Lung (tissue), 11 donors: ENCODE measurements at regions not wholly inside any gene's neighbourhood (a gene's known extent, or its start where the extent isn't known, plus 50 kb on each side); places are given as distances from the start of the nearest gene placed in this dataset.

Experiments used
- ATAC-seq: fragments of 200-7000 bp; cut with Tn5 transposase; one replicate; pipeline ENCODE4 v1.9.1; 2020; ENCODE audit warnings: moderate number of reproducible peaks; ENCODE audit not compliant: insufficient read depth, low FRiP score
- DNase-seq, 3 donors: peaks; one replicate each; pipeline ENCODE4 v3.0.0-alpha.2; 2013 to 2017
- H3K27ac ChIP-seq, 2 donors: one replicate each; pipeline ENCODE4 v1.5.1; 2013; ENCODE audit warnings: mild to moderate bottlenecking in 2 of 2, moderate library complexity in 2 of 2, control low read depth in 1 of 2, inconsistent platforms in 1 of 2, low read depth in 1 of 2, low read length in 1 of 2
- H3K27me3 ChIP-seq, 3 donors: one replicate each; pipeline ENCODE4 v1.5.1; 2013; ENCODE audit warnings: low read length in 2 of 3; ENCODE audit not compliant: control insufficient read depth in 3 of 3, insufficient read depth in 3 of 3
- H3K36me3 ChIP-seq, 4 donors: one replicate each; pipeline ENCODE4 v1.5.1; 2013; ENCODE audit warnings: low read length in 4 of 4, mild to moderate bottlenecking in 1 of 4, moderate library complexity in 1 of 4; ENCODE audit not compliant: control insufficient read depth in 4 of 4, insufficient read depth in 4 of 4
- H3K4me1 ChIP-seq, 5 donors: one replicate each; pipeline ENCODE4 v1.5.1; 2013; ENCODE audit warnings: low read length in 5 of 5, mild to moderate bottlenecking in 2 of 5, moderate library complexity in 1 of 5; ENCODE audit not compliant: control insufficient read depth in 5 of 5, insufficient read depth in 5 of 5
- H3K4me3 ChIP-seq: one replicate; pipeline ENCODE4 v1.5.1; 2013; ENCODE audit warnings: mild to moderate bottlenecking, control low read depth, moderate library complexity
- H3K9ac ChIP-seq, 2 donors: one replicate each; pipeline ENCODE4 v1.5.1; 2013; ENCODE audit warnings: low read length in 2 of 2, control low read depth in 1 of 2; ENCODE audit not compliant: insufficient read depth in 1 of 2
- H3K9me3 ChIP-seq, 4 donors: one replicate each; pipeline ENCODE4 v1.5.1; 2013; ENCODE audit warnings: low read length in 3 of 4, mild to moderate bottlenecking in 1 of 4, moderate library complexity in 1 of 4; ENCODE audit not compliant: control insufficient read depth in 4 of 4, insufficient read depth in 3 of 4
- CTCF ChIP-seq: IDR thresholded peaks from 2 replicates; pipeline ENCODE4 v1.5.1; 2012; ENCODE audit warnings: mild to moderate bottlenecking; ENCODE audit errors: control extremely low read depth, extremely low read depth
- WGBS, 2 donors: extraction: QIAGEN DNeasy Blood & Tissue Kit; methylation state at CpG; one replicate each; pipeline ENCODE4 v1.1.7; 2013; 5-methylcytosine and 5-hydroxymethylcytosine counted together
- donor health status: control.
- donor health status: control.
- donor health status: Bipolar disorder and iron deficiency.
- donor health status: healthy.
- donor health status: DM: yes; HTN: yes; CAD: no.

GRCh38 chr7:3240826-3241430 lies 60.1 kb upstream of the SDK1 start:
- H3K9ac ChIP-seq, result no peak overlapping the region
- no peak overlapping the region for H3K27ac ChIP-seq
- no peaks in the 10 kb centered on the region for H3K27me3 ChIP-seq
- no peaks in the 10 kb centered on the region for H3K36me3 ChIP-seq
- H3K9me3 ChIP-seq, result peaks cover 0 to 6% (median 2%) of the 10 kb centered on the region in 4 donors
- 88 to 92% methylated on average over 25 of the region's 25 CpGs for WGBS, 2 donors
- TF ChIP-seq CTCF, result no peak
- H3K4me1 ChIP-seq, result no peaks in the 10 kb centered on the region
- no peak overlapping the region for H3K4me3 ChIP-seq
- DNase-seq (no peak), ATAC-seq (no peak)

GRCh38 chr7:3241686-3242258 lies 59.3 kb upstream of the SDK1 start:
- 80 to 86% methylated on average over 6 of the region's 6 CpGs for WGBS, 2 donors
- H3K4me1 ChIP-seq, result no peaks in the 10 kb centered on the region
- no peak overlapping the region for H3K27ac ChIP-seq
- no peaks in the 10 kb centered on the region for H3K36me3 ChIP-seq
- no peak overlapping the region for H3K4me3 ChIP-seq
- no peak for TF ChIP-seq CTCF
- H3K27me3 ChIP-seq, result no peaks in the 10 kb centered on the region
- no peak for ATAC-seq
- no peak overlapping the region for H3K9ac ChIP-seq
- DNase-seq, result no peak
- H3K9me3 ChIP-seq, result peaks cover 0 to 2% (median 0%) of the 10 kb centered on the region in 4 donors

GRCh38 chr7:3242398-3242972 lies 58.6 kb upstream of the SDK1 start:
- 73 to 87% methylated on average over 2 of the region's 2 CpGs for WGBS, 2 donors

More at GRCh38 chr7:3242398-3242972, 58.6 kb upstream of the SDK1 start:
- Histone ChIP-seq H3K27me3 (no peaks in the 10 kb centered on the region), H3K36me3 (no peaks in the 10 kb centered on the region), H3K27ac (no peak overlapping the region), H3K4me1 (no peaks in the 10 kb centered on the region), H3K4me3 (no peak overlapping the region), H3K9ac (no peak overlapping the region), H3K9me3 (peaks cover 0 to 3% (median 1%) of the 10 kb centered on the region in 4 donors)
- no peak for DNase-seq
- no peak for TF ChIP-seq CTCF
- no peak for ATAC-seq
